HG03460 (cell line): ENCODE measurements at regions not wholly inside any gene's neighbourhood (a gene's known extent, or its start where the extent isn't known, plus 50 kb on each side); places are given as distances from the start of the nearest gene placed in this dataset.

Experiments used
- ATAC-seq: cut with Tn5 transposase; IDR thresholded peaks from one replicate; pipeline ENCODE4 v1.9.1; 2021; ENCODE audit not compliant: unreplicated experiment

DNA sequence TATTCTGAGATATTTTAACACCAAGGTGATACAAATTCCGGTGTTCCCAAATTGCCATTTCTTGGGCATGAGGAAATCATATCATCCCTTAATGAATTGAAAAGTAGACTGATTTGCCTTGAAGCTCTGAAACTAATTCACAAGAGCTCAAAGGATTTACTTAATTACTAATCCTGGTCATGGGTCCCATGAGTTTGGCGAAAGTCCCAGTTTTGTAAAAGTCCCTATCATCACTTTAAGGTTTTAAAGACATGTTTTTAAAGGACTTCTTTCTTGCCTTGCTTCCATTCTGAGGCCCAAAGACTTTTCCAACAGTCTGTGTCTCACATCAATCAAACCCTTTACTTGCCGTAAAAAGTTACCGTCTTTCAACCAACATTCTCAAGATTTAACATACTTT is 377.9 kb downstream of the DNAJB9 start:
- no peak for ATAC-seq

- no peak for ATAC-seq
These were observed 402.3 kb downstream of the DNAJB9 start for GRCh38 chr7:108972004-108972403.

GRCh38 chr7:108973075-108973474 is 403.4 kb downstream of the DNAJB9 start:
- no peak for ATAC-seq

DNA sequence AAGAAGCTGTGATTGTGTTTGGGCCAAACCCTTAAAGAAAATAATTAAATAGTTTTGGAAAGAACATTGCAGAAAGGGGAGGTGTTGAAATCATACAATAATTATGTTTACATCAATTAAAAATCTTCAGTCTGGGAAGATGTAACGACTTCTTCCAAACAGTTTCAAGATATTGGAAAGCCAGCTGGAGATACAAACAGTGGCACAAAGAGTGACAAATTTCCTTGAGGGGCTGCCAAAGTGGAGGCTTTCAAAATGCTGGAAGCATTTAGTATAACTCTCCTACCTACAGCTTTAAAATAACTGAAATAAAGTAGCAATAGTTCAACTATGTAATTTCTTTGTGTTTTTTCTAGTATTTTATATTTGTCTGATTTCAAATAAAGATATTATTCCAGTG is 405.0 kb downstream of the DNAJB9 start:
- no peak for ATAC-seq

GRCh38 chr7:108985037-108985436 is 415.4 kb downstream of the DNAJB9 start:
- no peak for ATAC-seq

GRCh38 chr7:108989319-108989718 is 419.6 kb downstream of the DNAJB9 start:
- no peak for ATAC-seq

DNA sequence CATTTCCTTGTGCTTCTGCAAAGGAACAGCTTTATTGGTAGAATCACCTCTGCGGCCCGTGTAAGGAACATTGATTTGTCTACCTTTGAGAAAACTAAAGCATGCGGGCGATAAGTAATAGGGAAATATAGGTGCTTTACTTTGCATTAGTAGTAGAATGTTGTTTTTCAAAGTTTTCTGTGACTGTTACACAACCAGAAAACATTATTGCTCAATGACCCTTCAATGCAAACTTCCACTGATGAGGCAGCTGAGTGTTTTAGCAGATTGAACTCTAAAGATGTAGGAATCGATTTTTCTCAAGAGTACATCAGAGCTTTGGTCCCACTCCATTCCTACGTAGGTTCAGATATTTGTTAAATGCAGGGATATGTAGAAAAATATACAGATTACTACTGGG is 427.8 kb downstream of the DNAJB9 start:
- ATAC-seq = no peak

DNA sequence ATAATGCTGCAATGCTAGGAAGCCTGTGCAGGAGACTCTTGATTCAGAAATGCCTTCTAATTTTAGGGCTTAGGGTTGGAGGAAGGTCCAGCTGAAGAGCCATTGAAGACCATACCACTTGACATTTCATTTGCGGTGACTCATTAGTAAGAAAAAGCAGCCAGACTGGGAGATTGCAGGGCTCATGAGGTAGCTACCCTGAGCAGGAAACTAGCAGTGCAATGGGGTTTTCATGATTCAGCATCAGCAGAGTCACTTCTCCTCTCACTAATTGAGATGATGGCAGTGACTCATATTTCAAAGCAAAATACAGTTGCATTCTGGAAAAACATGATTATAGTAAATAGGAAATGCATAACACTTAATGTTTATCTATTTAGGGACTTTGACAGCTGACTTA is 434.1 kb downstream of the DNAJB9 start:
- ATAC-seq = no peak

DNA sequence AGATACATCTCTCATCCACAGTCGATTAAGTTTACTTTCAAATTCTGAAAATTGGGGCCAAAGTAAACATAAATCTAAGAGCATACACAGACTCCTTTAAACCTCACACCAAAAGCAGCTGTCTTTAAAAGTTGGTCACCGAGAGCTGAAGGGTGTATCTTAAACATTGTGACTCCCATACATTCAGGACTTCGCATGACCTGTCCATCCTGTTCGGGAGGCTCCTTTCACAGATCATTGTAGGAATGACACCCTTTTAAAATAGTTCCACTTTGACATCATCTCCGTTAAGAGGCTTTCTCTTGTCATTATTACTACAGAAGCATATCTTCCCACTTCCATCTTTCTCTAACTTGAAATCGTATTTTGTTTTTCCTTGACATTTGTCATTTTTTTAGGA is 440.0 kb downstream of the DNAJB9 start:
- ATAC-seq = no peak

DNA sequence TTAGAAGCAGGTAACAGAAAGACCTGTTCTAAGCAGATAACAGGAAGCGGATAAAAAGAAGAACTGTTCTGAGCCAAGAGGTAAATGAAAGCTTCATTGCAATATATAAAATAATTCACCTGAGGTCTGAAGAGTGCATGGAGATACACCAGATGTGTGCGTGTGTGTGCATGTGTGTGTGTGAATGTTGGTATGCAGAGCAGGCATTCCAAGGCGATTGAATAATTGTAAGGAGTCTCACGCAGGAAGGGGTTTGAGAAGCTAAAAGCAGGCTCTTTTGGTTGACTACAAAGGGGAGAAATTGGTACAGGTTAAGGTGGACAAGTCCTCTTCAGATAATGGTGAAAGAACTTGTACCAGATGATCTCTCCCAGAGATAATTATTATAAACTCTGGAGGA is 450.6 kb downstream of the DNAJB9 start:
- no peak for ATAC-seq

GRCh38 chr7:109021390-109021789 is 451.7 kb downstream of the DNAJB9 start:
- no peak for ATAC-seq

DNA sequence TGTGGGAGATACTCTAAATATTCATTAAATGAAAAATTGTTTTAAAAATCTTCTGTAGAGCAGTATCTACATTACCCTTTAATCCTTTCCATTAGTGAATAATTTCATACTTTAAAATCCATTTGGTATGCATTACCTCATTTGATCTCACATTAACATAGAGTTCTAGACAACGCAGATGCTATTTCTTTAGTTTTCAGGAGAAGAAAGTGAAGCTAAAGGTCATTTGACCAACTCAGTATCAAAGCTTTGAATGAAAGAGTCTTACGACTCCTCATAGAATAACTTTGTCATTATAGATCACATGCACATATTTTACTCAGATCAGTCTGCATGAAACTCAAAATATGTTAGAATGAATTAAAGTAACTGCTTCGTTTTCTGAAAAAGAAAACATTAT is 460.2 kb downstream of the DNAJB9 start:
- no peak for ATAC-seq

- ATAC-seq = no peak
These were observed 475.0 kb downstream of the DNAJB9 start for GRCh38 chr7:109044691-109045090.

DNA sequence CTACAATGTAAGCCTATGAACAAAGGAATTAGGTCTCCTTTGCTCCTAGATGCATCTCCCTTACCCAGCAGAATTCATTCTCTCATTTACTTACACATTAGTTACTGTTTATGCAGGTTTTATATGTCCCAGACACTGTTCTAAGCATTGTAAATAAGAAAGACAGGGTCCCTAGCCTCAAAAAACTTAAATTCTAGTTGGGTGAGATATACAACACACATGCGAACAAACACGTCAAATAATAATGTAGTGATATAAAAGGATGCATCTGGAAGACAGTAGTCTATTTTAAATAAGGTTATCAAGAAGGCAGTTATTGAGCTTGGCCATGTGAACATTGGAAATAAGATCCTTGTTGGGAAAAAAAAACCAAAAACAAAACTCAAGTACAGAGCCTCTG is 479.7 kb downstream of the DNAJB9 start:
- no peak for ATAC-seq

DNA sequence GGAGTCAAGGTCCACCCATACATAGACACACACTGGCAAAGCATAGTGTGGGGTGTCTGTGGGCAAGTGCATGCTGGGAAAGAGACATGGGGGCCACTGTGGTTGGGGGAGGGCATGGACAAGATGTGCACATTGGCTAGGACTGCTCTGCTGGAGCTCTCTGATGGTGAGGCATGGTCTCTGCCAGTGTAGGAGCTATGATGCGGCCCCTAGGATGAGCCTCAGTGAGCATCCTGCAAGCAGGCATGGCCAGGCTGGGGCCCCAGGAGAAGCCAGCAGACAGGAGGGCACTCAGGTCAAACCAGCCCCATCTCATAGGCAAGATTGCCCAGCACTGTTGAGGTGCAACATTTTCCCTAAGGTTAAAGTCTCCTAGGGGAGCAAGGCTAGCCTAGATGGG is 489.4 kb downstream of the DNAJB9 start:
- no peak for ATAC-seq

- no peak for ATAC-seq
These were observed 493.1 kb downstream of the DNAJB9 start for GRCh38 chr7:109062798-109063197.

DNA sequence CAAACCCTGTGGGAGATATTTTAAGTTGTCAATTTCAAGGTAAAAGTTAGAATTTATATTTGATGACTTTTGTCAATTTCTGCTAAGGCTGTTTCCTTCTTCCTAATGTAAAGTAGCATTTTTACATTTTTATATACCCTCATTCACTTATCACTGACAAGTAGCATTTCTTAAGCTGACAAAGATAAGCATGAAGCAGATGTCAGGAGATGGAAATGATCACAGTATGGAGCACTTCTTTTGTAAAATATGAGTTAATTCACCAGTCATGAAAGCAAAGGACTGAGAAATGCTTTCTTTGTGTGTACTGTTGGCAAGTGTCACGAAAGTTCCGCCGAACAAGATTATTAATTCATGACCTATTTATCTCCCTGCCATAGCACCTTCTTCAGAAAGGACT is 503.9 kb downstream of the DNAJB9 start:
- ATAC-seq = no peak

DNA sequence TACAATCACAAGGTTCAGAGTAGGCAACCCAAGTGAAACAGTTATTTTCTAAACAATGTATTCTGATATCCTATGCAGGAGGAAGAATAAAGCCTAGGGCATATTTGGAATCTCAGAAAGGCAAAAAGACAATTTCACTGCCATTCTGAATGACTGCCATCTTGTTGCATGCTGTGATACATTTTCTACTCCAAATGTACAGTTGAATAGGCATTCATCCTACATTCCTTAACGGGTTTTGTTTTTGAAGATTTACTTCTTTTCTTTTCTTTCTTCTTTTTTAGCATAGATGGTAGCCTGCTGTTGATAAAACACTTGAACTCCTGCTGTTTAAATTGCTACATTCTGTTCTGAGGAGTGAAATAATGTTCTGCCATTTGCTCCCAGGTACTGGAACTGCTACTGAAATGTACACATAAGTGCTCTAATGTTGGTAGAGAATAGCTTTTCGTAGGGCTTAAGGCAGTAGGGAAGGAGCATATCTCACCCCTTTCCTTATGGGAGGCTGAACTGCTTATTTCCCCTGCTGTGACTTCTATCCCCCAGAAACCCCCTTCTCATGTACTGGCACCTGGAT is 506.8 kb downstream of the DNAJB9 start:
- no peak for ATAC-seq

GRCh38 chr7:109091042-109091441 is 521.4 kb downstream of the DNAJB9 start:
- no peak for ATAC-seq

DNA sequence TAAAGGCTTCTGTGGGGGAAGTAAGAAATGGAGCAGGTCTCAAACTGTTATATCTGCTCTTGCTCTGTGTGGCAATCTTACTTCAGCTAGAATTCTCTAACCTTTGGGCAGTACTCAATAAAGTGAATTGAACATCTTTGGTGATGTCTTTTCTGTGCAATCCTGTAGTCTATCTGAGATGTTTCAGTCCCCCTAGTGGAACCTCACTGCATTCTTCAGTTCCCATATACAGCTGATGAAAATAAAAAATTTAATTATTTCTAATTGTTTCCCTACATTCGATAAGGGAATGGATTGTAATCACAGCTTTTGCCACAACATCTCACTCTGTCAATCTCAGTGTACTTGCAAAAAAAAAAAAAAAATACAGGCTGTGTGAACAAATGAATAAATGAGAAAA is 522.6 kb downstream of the DNAJB9 start:
- no peak for ATAC-seq

GRCh38 chr7:109101332-109101731 is 531.7 kb downstream of the DNAJB9 start:
- no peak for ATAC-seq

DNA sequence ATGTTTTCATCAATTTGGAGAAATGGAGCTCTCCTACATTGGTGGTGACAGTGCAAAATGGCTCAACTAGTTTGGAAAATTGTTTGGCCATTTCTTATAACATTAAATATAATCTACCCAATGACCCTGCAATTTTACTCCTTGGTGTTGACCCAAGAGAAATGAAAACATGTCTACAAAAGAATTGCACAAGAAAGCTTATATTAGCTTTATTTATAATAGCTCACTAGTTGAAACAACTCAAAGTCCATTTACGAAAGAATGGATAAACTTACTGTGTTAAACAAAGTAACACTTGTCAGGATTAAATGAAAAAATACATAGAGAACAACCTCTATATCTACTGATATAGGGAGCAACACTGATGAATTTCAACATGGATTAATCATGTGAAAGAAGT is 539.9 kb downstream of the DNAJB9 start:
- no peak for ATAC-seq

DNA sequence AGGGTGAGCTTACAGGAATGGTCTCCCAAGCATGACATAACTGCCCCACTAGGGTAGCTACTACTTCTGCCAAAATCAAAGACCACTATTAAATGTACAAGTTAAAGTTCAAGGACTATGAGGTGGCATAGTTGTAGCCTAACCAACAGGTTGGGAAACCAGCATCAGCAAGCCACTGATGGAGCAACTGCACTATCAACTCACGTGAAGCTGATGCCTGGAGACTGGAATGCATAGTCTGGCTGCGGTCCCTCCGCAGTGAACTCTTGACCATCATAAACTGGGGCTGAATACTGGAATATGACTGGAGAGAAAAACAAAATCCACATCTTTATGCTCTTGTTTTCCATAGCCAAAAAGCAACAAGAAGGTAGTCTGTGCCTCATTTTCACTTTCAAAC is 541.4 kb downstream of the DNAJB9 start:
- ATAC-seq = no peak
